OCI-LY7 (cell line): ENCODE measurements at regions not wholly inside any gene's neighbourhood (a gene's known extent, or its start where the extent isn't known, plus 50 kb on each side); places are given as distances from the start of the nearest gene placed in this dataset.

Experiments used
- BruUV-seq: library from RNA; stranded (reverse); fragments of 400-500 nt; replicated peaks from 2 replicates; lab custom pipeline; 2021; lab: Mats Ljungman, UMichigan
- CTCF ChIA-PET: fragments of 300-600 bp; sonication (Branson Sonifier 250); formaldehyde crosslinking; loops from one replicate; lab custom pipeline; 2022; ENCODE audit warnings: antibody characterized with exemption; ENCODE audit not compliant: unreplicated experiment; lab: Charles Lee
- POLR2A ChIA-PET: fragments of 300-600 bp; sonication (Branson Sonifier 250); formaldehyde crosslinking; loops from one replicate; lab custom pipeline; 2022; ENCODE audit warnings: antibody characterized with exemption; lab: Charles Lee
- DNase-seq: peaks from one replicate; pipeline ENCODE4 v3.0.0-alpha.2; 2015; ENCODE audit warnings: low spot score
- H2AFZ ChIP-seq: fragments of 200-600 bp; sonication (generic), shearing (Covaris generic); 2 replicates; pipeline ENCODE4 v1.6.1; 2014; ENCODE audit warnings: mild to moderate bottlenecking, antibody characterized with exemption, low read length, moderate library complexity
- H3K27ac ChIP-seq: fragments of 200-600 bp; sonication (generic); 2 replicates; pipeline ENCODE4 v1.5.1; 2014; ENCODE audit warnings: mixed run types, low read depth, mild to moderate bottlenecking, moderate library complexity, low read length, inconsistent platforms; ENCODE audit not compliant: poor library complexity, severe bottlenecking
- H3K36me3 ChIP-seq: fragments of 200-600 bp; sonication (generic); 2 replicates; pipeline ENCODE4 v1.6.1; 2014; ENCODE audit warnings: mild to moderate bottlenecking, antibody characterized with exemption, low read length, moderate library complexity, mixed read lengths; ENCODE audit not compliant: insufficient read depth
- H3K4me1 ChIP-seq: fragments of 200-600 bp; sonication (generic); 2 replicates; pipeline ENCODE4 v1.5.1; 2014; ENCODE audit warnings: mild to moderate bottlenecking, low read length; ENCODE audit not compliant: insufficient read depth, poor library complexity, severe bottlenecking
- H3K4me2 ChIP-seq: fragments of 200-600 bp; sonication (generic); 2 replicates; pipeline ENCODE4 v1.6.1; 2014; ENCODE audit warnings: mild to moderate bottlenecking, low read length
- H3K4me3 ChIP-seq: fragments of 200-600 bp; sonication (generic); 2 replicates; pipeline ENCODE4 v1.5.1; 2014; ENCODE audit warnings: mild to moderate bottlenecking, low read depth, low read length; ENCODE audit not compliant: poor library complexity, severe bottlenecking
- H3K79me2 ChIP-seq: fragments of 200-600 bp; sonication (generic); 2 replicates; pipeline ENCODE4 v1.6.1; 2016; ENCODE audit warnings: low read depth, mild to moderate bottlenecking, low read length, moderate library complexity, mixed read lengths; ENCODE audit not compliant: insufficient read depth
- H3K9me2 ChIP-seq: fragments of 200-600 bp; sonication (generic); 2 replicates; pipeline ENCODE4 v1.6.1; 2016; ENCODE audit warnings: mild to moderate bottlenecking, low read length, mixed read lengths; ENCODE audit not compliant: insufficient read depth
- H3K9me3 ChIP-seq: fragments of 200-600 bp; sonication (generic); 2 replicates; pipeline ENCODE4 v1.6.1; 2014; ENCODE audit warnings: mild to moderate bottlenecking, mixed run types, low read length, mixed read lengths
- H4K20me1 ChIP-seq: fragments of 200-600 bp; sonication (generic); 2 replicates; pipeline ENCODE4 v1.6.1; 2014; ENCODE audit warnings: mild to moderate bottlenecking, antibody characterized with exemption, low read length, moderate library complexity, mixed read lengths; ENCODE audit not compliant: insufficient read depth
- CTCF ChIP-seq: fragments of 200-600 bp; sonication (generic); conservative IDR thresholded peaks from 2 replicates; pipeline ENCODE4 v1.5.1; 2014; ENCODE audit warnings: mild to moderate bottlenecking, antibody characterized with exemption, low read length, moderate library complexity, mixed read lengths
- EZH2phosphoT487 ChIP-seq: fragments of 200-600 bp; sonication (generic); IDR thresholded peaks from 2 replicates; pipeline ENCODE4 v1.6.1; 2018; ENCODE audit warnings: low read depth, borderline replicate concordance, mild to moderate bottlenecking, mixed run types, antibody characterized with exemption, low read length, moderate library complexity, mixed read lengths
- intact Hi-C: fragments of 100-400 bp; cut with micrococcal nuclease; formaldehyde crosslinking; loops from one replicate; pipeline ENCODE4 v1.10.0; 2022; ENCODE audit not compliant: unreplicated experiment

- no peak overlapping the region for H3K27ac ChIP-seq
- H4K20me1 ChIP-seq, result no peaks in the 10 kb centered on the region
- TF ChIP-seq EZH2phosphoT487 (no peak), CTCF (no peak)
- H3K9me2 ChIP-seq, result no peaks in the 10 kb centered on the region
- DNase-seq, result no peak
- H3K79me2 ChIP-seq, result no peaks in the 10 kb centered on the region
- CTCF ChIA-PET, result no interaction called here
- POLR2A ChIA-PET, result no interaction called here
- no peaks in the 10 kb centered on the region for H3K4me1 ChIP-seq
- H3K9me3 ChIP-seq, result no peaks in the 10 kb centered on the region
- no peak overlapping the region for H3K4me3 ChIP-seq
- H2AFZ ChIP-seq, result no peak overlapping the region
- H3K36me3 ChIP-seq, result no peaks in the 10 kb centered on the region
- no TSS peak for BruUV-seq
- H3K4me2 ChIP-seq, result no peak overlapping the region
- intact Hi-C loops, result no loop called here
Observed at GRCh38 chr18:56196495-56197225, 441.7 kb downstream of the TXNL1 start.

GRCh38 chr18:56191334-56191733 lies 447.1 kb downstream of the TXNL1 start:
- H3K4me1 ChIP-seq, result no peaks in the 10 kb centered on the region
- no peak overlapping the region for H3K4me3 ChIP-seq
- no peaks in the 10 kb centered on the region for H3K79me2 ChIP-seq
- POLR2A ChIA-PET, result no interaction called here
- no peak overlapping the region for H3K4me2 ChIP-seq
- no peaks in the 10 kb centered on the region for H3K9me3 ChIP-seq
- H4K20me1 ChIP-seq, result no peaks in the 10 kb centered on the region
- no TSS peak for BruUV-seq
- CTCF ChIA-PET, result no interaction called here
- intact Hi-C loops, result no loop called here
- no peak overlapping the region for H3K27ac ChIP-seq
- no peaks in the 10 kb centered on the region for H3K36me3 ChIP-seq
- TF ChIP-seq EZH2phosphoT487, result no peak
- no peak for TF ChIP-seq CTCF
- H3K9me2 ChIP-seq, result no peaks in the 10 kb centered on the region
- no peak for DNase-seq
- no peak overlapping the region for H2AFZ ChIP-seq

GRCh38 chr18:56189615-56190014 lies 448.8 kb downstream of the TXNL1 start:
- Histone ChIP-seq H2AFZ (no peak overlapping the region), H4K20me1 (no peaks in the 10 kb centered on the region), H3K4me3 (no peak overlapping the region), H3K79me2 (no peaks in the 10 kb centered on the region), H3K4me2 (no peak overlapping the region), H3K9me2 (no peaks in the 10 kb centered on the region), H3K27ac (no peak overlapping the region), H3K9me3 (no peaks in the 10 kb centered on the region), H3K36me3 (no peaks in the 10 kb centered on the region), H3K4me1 (no peaks in the 10 kb centered on the region)
- intact Hi-C loops, result no loop called here
- ChIA-PET POLR2A (no interaction called here), CTCF (no interaction called here)
- DNase-seq, result no peak
- no peak for TF ChIP-seq CTCF
- TF ChIP-seq EZH2phosphoT487, result no peak
- no TSS peak for BruUV-seq
